ENCODE measurements at regions not wholly inside any gene's neighbourhood (a gene's known extent, or its start where the extent isn't known, plus 50 kb on each side); places are given as distances from the start of the nearest gene placed in this dataset.

GRCh38 chr6:125508793-125509192, 207.0 kb upstream of the HDDC2 start:
- Histone ChIP-seq H3K27me3 (ENCODE audit: insufficient read depth, low read length, poor library complexity) (no peaks in the 10 kb centered on the region), H3K79me2 (ENCODE audit: control insufficient read depth, insufficient read depth, low read length) (no peaks in the 10 kb centered on the region), H2BK120ac (ENCODE audit: low read depth, low read length) (no peak overlapping the region), H3K4me1 (ENCODE audit: control insufficient read depth, low read depth, low read length) (no peaks in the 10 kb centered on the region), H3K18ac (ENCODE audit: low read length) (no peak overlapping the region), H4K5ac (ENCODE audit: low read length) (no peak overlapping the region), H3K4ac (ENCODE audit: low read depth, low read length) (no peak overlapping the region), H3K4me2 (ENCODE audit: low read length) (no peak overlapping the region), H3K9ac (ENCODE audit: low read length) (no peak overlapping the region), H3K27ac (ENCODE audit: low read depth, low read length) (no peak overlapping the region), H4K8ac (ENCODE audit: low read depth, low read length) (no peak overlapping the region), H3K56ac (ENCODE audit: low read length) (no peak overlapping the region), H3K23ac (ENCODE audit: low read length) (no peak overlapping the region), H2BK5ac (ENCODE audit: low read length) (no peak overlapping the region), H2AK5ac (ENCODE audit: low read length) (no peak overlapping the region), H2BK15ac (replicated peaks; ENCODE audit: low read depth) (no peak overlapping the region), H3K36me3 (ENCODE audit: control insufficient read depth, insufficient read depth, low read length) (no peaks in the 10 kb centered on the region), H3K4me3 (ENCODE audit: low read length) (no peak overlapping the region), H3K79me1 (ENCODE audit: low read length) (no peaks in the 10 kb centered on the region)
- DNase-seq, result no peak
- no CpG with 5 or more reads among the region's 1 CpG for WGBS (ENCODE audit: extremely low coverage, insufficient coverage, low lambda C conversion rate)

- Histone ChIP-seq H2AK5ac (ENCODE audit: low read length) (no peak overlapping the region), H3K79me2 (ENCODE audit: control insufficient read depth, insufficient read depth, low read length) (no peaks in the 10 kb centered on the region), H3K79me1 (ENCODE audit: low read length) (no peaks in the 10 kb centered on the region), H3K4me3 (ENCODE audit: low read length) (no peak overlapping the region), H3K18ac (ENCODE audit: low read length) (no peak overlapping the region), H3K4me1 (ENCODE audit: control insufficient read depth, low read depth, low read length) (no peaks in the 10 kb centered on the region), H3K4ac (ENCODE audit: low read depth, low read length) (no peak overlapping the region), H2BK15ac (replicated peaks; ENCODE audit: low read depth) (peak overlapping the region; percentile 57), H3K4me2 (ENCODE audit: low read length) (no peak overlapping the region), H3K9ac (ENCODE audit: low read length) (no peak overlapping the region), H4K8ac (ENCODE audit: low read depth, low read length) (no peak overlapping the region), H3K27me3 (ENCODE audit: insufficient read depth, low read length, poor library complexity) (no peaks in the 10 kb centered on the region), H3K56ac (ENCODE audit: low read length) (no peak overlapping the region), H2BK5ac (ENCODE audit: low read length) (no peak overlapping the region), H3K27ac (ENCODE audit: low read depth, low read length) (no peak overlapping the region), H4K5ac (ENCODE audit: low read length) (no peak overlapping the region), H2BK120ac (ENCODE audit: low read depth, low read length) (no peak overlapping the region), H3K23ac (ENCODE audit: low read length) (no peak overlapping the region), H3K36me3 (ENCODE audit: control insufficient read depth, insufficient read depth, low read length) (no peaks in the 10 kb centered on the region)
- WGBS (ENCODE audit: extremely low coverage, insufficient coverage, low lambda C conversion rate), result no CpG with 5 or more reads among the region's 2 CpGs
- no peak for DNase-seq
Measured at GRCh38 chr6:125509477-125509876, 207.7 kb upstream of the HDDC2 start.

GRCh38 chr6:125510405-125510804, 208.6 kb upstream of the HDDC2 start:
- Histone ChIP-seq H2BK120ac (ENCODE audit: low read depth, low read length) (no peak overlapping the region), H3K18ac (ENCODE audit: low read length) (no peak overlapping the region), H3K4me3 (ENCODE audit: low read length) (no peak overlapping the region), H3K79me1 (ENCODE audit: low read length) (no peaks in the 10 kb centered on the region), H3K4me2 (ENCODE audit: low read length) (no peak overlapping the region), H3K4me1 (ENCODE audit: control insufficient read depth, low read depth, low read length) (no peaks in the 10 kb centered on the region), H4K5ac (ENCODE audit: low read length) (no peak overlapping the region), H3K4ac (ENCODE audit: low read depth, low read length) (no peak overlapping the region), H3K36me3 (ENCODE audit: control insufficient read depth, insufficient read depth, low read length) (no peaks in the 10 kb centered on the region), H3K56ac (ENCODE audit: low read length) (no peak overlapping the region), H3K9ac (ENCODE audit: low read length) (no peak overlapping the region), H3K79me2 (ENCODE audit: control insufficient read depth, insufficient read depth, low read length) (no peaks in the 10 kb centered on the region), H4K8ac (ENCODE audit: low read depth, low read length) (no peak overlapping the region), H2BK15ac (replicated peaks; ENCODE audit: low read depth) (no peak overlapping the region), H3K27ac (ENCODE audit: low read depth, low read length) (no peak overlapping the region), H2BK5ac (ENCODE audit: low read length) (no peak overlapping the region), H2AK5ac (ENCODE audit: low read length) (no peak overlapping the region), H3K23ac (ENCODE audit: low read length) (no peak overlapping the region), H3K27me3 (ENCODE audit: insufficient read depth, low read length, poor library complexity) (no peaks in the 10 kb centered on the region)
- WGBS (ENCODE audit: extremely low coverage, insufficient coverage, low lambda C conversion rate), result no CpG with 5 or more reads among the region's 2 CpGs
- no peak for DNase-seq

- Histone ChIP-seq H2AK5ac (ENCODE audit: low read length) (no peak overlapping the region), H3K27me3 (ENCODE audit: insufficient read depth, low read length, poor library complexity) (no peaks in the 10 kb centered on the region), H4K5ac (ENCODE audit: low read length) (no peak overlapping the region), H3K27ac (ENCODE audit: low read depth, low read length) (no peak overlapping the region), H3K23ac (ENCODE audit: low read length) (no peak overlapping the region), H3K79me2 (ENCODE audit: control insufficient read depth, insufficient read depth, low read length) (no peaks in the 10 kb centered on the region), H2BK5ac (ENCODE audit: low read length) (no peak overlapping the region), H4K8ac (ENCODE audit: low read depth, low read length) (no peak overlapping the region), H3K4ac (ENCODE audit: low read depth, low read length) (no peak overlapping the region), H3K36me3 (ENCODE audit: control insufficient read depth, insufficient read depth, low read length) (no peaks in the 10 kb centered on the region), H3K79me1 (ENCODE audit: low read length) (no peaks in the 10 kb centered on the region), H3K4me2 (ENCODE audit: low read length) (no peak overlapping the region), H3K18ac (ENCODE audit: low read length) (no peak overlapping the region), H2BK15ac (replicated peaks; ENCODE audit: low read depth) (no peak overlapping the region), H3K56ac (ENCODE audit: low read length) (no peak overlapping the region), H3K4me1 (ENCODE audit: control insufficient read depth, low read depth, low read length) (no peaks in the 10 kb centered on the region), H3K4me3 (ENCODE audit: low read length) (no peak overlapping the region), H2BK120ac (ENCODE audit: low read depth, low read length) (no peak overlapping the region), H3K9ac (ENCODE audit: low read length) (no peak overlapping the region)
- WGBS (ENCODE audit: extremely low coverage, insufficient coverage, low lambda C conversion rate), result no CpG with 5 or more reads among the region's 2 CpGs
- DNase-seq, result no peak
Measured at GRCh38 chr6:125511809-125512396, 210.1 kb upstream of the HDDC2 start.

GRCh38 chr6:125512621-125513020, 210.9 kb upstream of the HDDC2 start:
- Histone ChIP-seq H3K9ac (ENCODE audit: low read length) (no peak overlapping the region), H4K5ac (ENCODE audit: low read length) (no peak overlapping the region), H3K36me3 (ENCODE audit: control insufficient read depth, insufficient read depth, low read length) (no peaks in the 10 kb centered on the region), H2BK15ac (replicated peaks; ENCODE audit: low read depth) (peak overlapping the region; percentile 94), H3K27me3 (ENCODE audit: insufficient read depth, low read length, poor library complexity) (no peaks in the 10 kb centered on the region), H2BK120ac (ENCODE audit: low read depth, low read length) (no peak overlapping the region), H3K4me1 (ENCODE audit: control insufficient read depth, low read depth, low read length) (no peaks in the 10 kb centered on the region), H3K23ac (ENCODE audit: low read length) (no peak overlapping the region), H3K79me1 (ENCODE audit: low read length) (no peaks in the 10 kb centered on the region), H3K18ac (ENCODE audit: low read length) (no peak overlapping the region), H3K4ac (ENCODE audit: low read depth, low read length) (no peak overlapping the region), H2AK5ac (ENCODE audit: low read length) (no peak overlapping the region), H3K4me3 (ENCODE audit: low read length) (no peak overlapping the region), H3K27ac (ENCODE audit: low read depth, low read length) (no peak overlapping the region), H3K56ac (ENCODE audit: low read length) (no peak overlapping the region), H3K4me2 (ENCODE audit: low read length) (no peak overlapping the region), H4K8ac (ENCODE audit: low read depth, low read length) (no peak overlapping the region), H2BK5ac (ENCODE audit: low read length) (no peak overlapping the region), H3K79me2 (ENCODE audit: control insufficient read depth, insufficient read depth, low read length) (no peaks in the 10 kb centered on the region)
- peak; percentile 61 for DNase-seq
- WGBS (ENCODE audit: extremely low coverage, insufficient coverage, low lambda C conversion rate), result no CpG with 5 or more reads among the region's 2 CpGs

- Histone ChIP-seq H3K56ac (ENCODE audit: low read length) (no peak overlapping the region), H3K4ac (ENCODE audit: low read depth, low read length) (no peak overlapping the region), H3K4me1 (ENCODE audit: control insufficient read depth, low read depth, low read length) (no peaks in the 10 kb centered on the region), H3K79me2 (ENCODE audit: control insufficient read depth, insufficient read depth, low read length) (no peaks in the 10 kb centered on the region), H2BK5ac (ENCODE audit: low read length) (no peak overlapping the region), H3K18ac (ENCODE audit: low read length) (no peak overlapping the region), H3K4me2 (ENCODE audit: low read length) (no peak overlapping the region), H3K27ac (ENCODE audit: low read depth, low read length) (no peak overlapping the region), H4K8ac (ENCODE audit: low read depth, low read length) (no peak overlapping the region), H2BK15ac (replicated peaks; ENCODE audit: low read depth) (no peak overlapping the region), H4K5ac (ENCODE audit: low read length) (no peak overlapping the region), H3K79me1 (ENCODE audit: low read length) (no peaks in the 10 kb centered on the region), H2BK120ac (ENCODE audit: low read depth, low read length) (no peak overlapping the region), H3K27me3 (ENCODE audit: insufficient read depth, low read length, poor library complexity) (no peaks in the 10 kb centered on the region), H3K4me3 (ENCODE audit: low read length) (no peak overlapping the region), H3K23ac (ENCODE audit: low read length) (no peak overlapping the region), H3K9ac (ENCODE audit: low read length) (no peak overlapping the region), H3K36me3 (ENCODE audit: control insufficient read depth, insufficient read depth, low read length) (no peaks in the 10 kb centered on the region), H2AK5ac (ENCODE audit: low read length) (no peak overlapping the region)
- DNase-seq, result no peak
Measured at GRCh38 chr6:125513978-125514377, 212.2 kb upstream of the HDDC2 start.
